ENCODE measurements at regions not wholly inside any gene's neighbourhood (a gene's known extent, or its start where the extent isn't known, plus 50 kb on each side); places are given as distances from the start of the nearest gene placed in this dataset.

GRCh38 chr5:24703934-24704333, 59.2 kb upstream of the CDH10 start:
- TF ChIP-seq, protein P1, sequence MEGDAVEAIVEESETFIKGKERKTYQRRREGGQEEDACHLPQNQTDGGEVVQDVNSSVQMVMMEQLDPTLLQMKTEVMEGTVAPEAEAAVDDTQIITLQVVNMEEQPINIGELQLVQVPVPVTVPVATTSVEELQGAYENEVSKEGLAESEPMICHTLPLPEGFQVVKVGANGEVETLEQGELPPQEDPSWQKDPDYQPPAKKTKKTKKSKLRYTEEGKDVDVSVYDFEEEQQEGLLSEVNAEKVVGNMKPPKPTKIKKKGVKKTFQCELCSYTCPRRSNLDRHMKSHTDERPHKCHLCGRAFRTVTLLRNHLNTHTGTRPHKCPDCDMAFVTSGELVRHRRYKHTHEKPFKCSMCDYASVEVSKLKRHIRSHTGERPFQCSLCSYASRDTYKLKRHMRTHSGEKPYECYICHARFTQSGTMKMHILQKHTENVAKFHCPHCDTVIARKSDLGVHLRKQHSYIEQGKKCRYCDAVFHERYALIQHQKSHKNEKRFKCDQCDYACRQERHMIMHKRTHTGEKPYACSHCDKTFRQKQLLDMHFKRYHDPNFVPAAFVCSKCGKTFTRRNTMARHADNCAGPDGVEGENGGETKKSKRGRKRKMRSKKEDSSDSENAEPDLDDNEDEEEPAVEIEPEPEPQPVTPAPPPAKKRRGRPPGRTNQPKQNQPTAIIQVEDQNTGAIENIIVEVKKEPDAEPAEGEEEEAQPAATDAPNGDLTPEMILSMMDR (IDR thresholded peaks at IDR 0.05; ENCODE audit: insufficient read depth, low read length, poor library complexity, severe bottlenecking) = no peak
- TF ChIP-seq EZH2phosphoT487 (conservative IDR thresholded peaks at IDR 0.05; ENCODE audit: low read length) = no peak

Data from SU-DHL-6 (cell line).